Panc1 (cell line): ENCODE measurements at regions not wholly inside any gene's neighbourhood (a gene's known extent, or its start where the extent isn't known, plus 50 kb on each side); places are given as distances from the start of the nearest gene placed in this dataset.

ENCODE experiments used
- CTCF ChIP-seq: fragments of 450-650 bp; IDR thresholded peaks from 2 replicates; pipeline ENCODE4 v1.5.1; 2017; ENCODE audit warnings: mild to moderate bottlenecking
- POLR2AphosphoS5 ChIP-seq: IDR thresholded peaks from 2 replicates; pipeline ENCODE4 v1.6.1; 2012; ENCODE audit warnings: mild to moderate bottlenecking, low read depth, low read length, moderate library complexity
- SIN3A ChIP-seq: IDR thresholded peaks from 2 replicates; pipeline ENCODE4 v1.6.1; 2012; ENCODE audit warnings: low read depth, mild to moderate bottlenecking, low read length, moderate library complexity, borderline replicate concordance; ENCODE audit not compliant: insufficient read depth

DNA sequence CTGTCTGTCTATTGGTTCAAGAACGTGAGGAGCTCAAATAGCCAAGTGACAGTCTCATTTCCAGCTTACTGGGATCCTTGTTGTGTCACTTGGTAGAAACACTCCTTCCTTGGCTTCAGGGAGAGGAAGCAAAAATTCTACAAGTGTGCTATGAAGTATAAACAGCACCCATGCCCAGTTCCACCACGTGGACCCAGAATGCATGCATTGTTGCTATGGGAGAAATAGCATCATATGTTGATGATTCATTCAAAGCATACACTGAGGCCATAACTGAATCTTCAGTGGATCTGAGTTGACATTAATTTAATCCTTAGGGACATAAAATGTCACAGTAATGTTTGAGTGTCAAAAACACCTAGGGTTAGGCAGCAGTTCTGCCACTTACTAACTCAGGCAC is 199.0 kb upstream of the RXFP2 start:
- no peak for TF ChIP-seq CTCF
- TF ChIP-seq SIN3A: no peak
- TF ChIP-seq POLR2AphosphoS5: no peak
